K562 (cell line): ENCODE measurements at regions not wholly inside any gene's neighbourhood (a gene's known extent, or its start where the extent isn't known, plus 50 kb on each side); places are given as distances from the start of the nearest gene placed in this dataset.

Source experiments
- ATAC-seq: fragments of 200-7000 bp; cut with Tn5 transposase; 3 replicates; pipeline ENCODE4 v1.9.1; 2020; ENCODE audit warnings: moderate library complexity
- BruUV-seq: library from RNA; stranded (reverse); fragments of 400-500 nt; replicated peaks from 2 replicates; lab custom pipeline; 2021; lab: Mats Ljungman, UMichigan
- CTCF ChIA-PET: fragments of 300-600 bp; formaldehyde crosslinking; extraction: SDS; loops from one replicate; lab custom pipeline; 2021; ENCODE audit warnings: low intra/inter-chr PET ratio; lab: Yijun Ruan, JAX
- POLR2A ChIA-PET: fragments of 300-600, 350-650 bp; sonication (Branson Sonifier 250); formaldehyde crosslinking; extraction: SDS; loops from one replicate; lab custom pipeline; 2021; ENCODE audit warnings: antibody characterized with exemption, inconsistent platforms; lab: Yijun Ruan, JAX
- DNase-seq, 4 experiments: peaks; one replicate each; pipeline versions ENCODE4 v3.0.0 to v3.0.0-alpha.2; 2011 to 2018; ENCODE audit warnings: low spot score in 3 of 4, mixed read lengths in 3 of 4; ENCODE audit errors: extremely low read depth in 1 of 4
- FAIRE-seq: peaks from 2 replicates; lab custom pipeline; 2011; peaks lifted over from hg19 to GRCh38; lab: Jason Lieb, UNC
- H2AFZ ChIP-seq: 2 replicates; pipeline ENCODE4 v1.6.0; 2011; ENCODE audit warnings: low read depth, low read length, control low read depth, inconsistent platforms
- H3K27ac ChIP-seq: fragments of 200-600 bp; 3 replicates; pipeline ENCODE4 v1.8.0; 2011; ENCODE audit warnings: low read depth, mild to moderate bottlenecking, control low read depth, inconsistent platforms, low read length, moderate library complexity, mixed read lengths; ENCODE audit errors: extremely low read depth
- H3K27me3 ChIP-seq, 2 experiments: fragments of 300-600 bp in 1 of 2; 2 replicates in 1 of 2; 3 replicates in 1 of 2; pipeline versions ENCODE4 v1.6.0 to v1.8.0; 2011; ENCODE audit warnings: inconsistent platforms in 2 of 2, low read length in 2 of 2, mild to moderate bottlenecking in 1 of 2, mixed read lengths in 1 of 2, moderate library complexity in 1 of 2; ENCODE audit not compliant: control insufficient read depth in 2 of 2, insufficient read depth in 2 of 2
- H3K36me3 ChIP-seq: fragments of 300-600 bp; 3 replicates; pipeline ENCODE4 v1.8.0; 2011; ENCODE audit warnings: mild to moderate bottlenecking, low read length, inconsistent platforms; ENCODE audit not compliant: control insufficient read depth, insufficient read depth
- H3K4me1 ChIP-seq, 2 experiments: fragments of 200-600 bp in 1 of 2; replicated peaks in 1 of 2; 2 replicates in 1 of 2; 3 replicates in 1 of 2; pipeline versions ENCODE4 v1.5.1 to v1.8.0; 2011; ENCODE audit warnings: inconsistent platforms in 2 of 2, low read length in 2 of 2, mild to moderate bottlenecking in 1 of 2, mixed read lengths in 1 of 2, moderate library complexity in 1 of 2; ENCODE audit not compliant: control insufficient read depth in 2 of 2, insufficient read depth in 2 of 2
- H3K4me2 ChIP-seq: 2 replicates; pipeline ENCODE4 v1.6.1; 2011; ENCODE audit warnings: low read length, control low read depth, inconsistent platforms, mixed read lengths; ENCODE audit not compliant: insufficient read depth
- H3K4me3 ChIP-seq: fragments of 200-600 bp; sonication (generic), shearing (Covaris generic); 2 replicates; pipeline ENCODE4 v1.5.1; 2016; ENCODE audit warnings: control low read depth, inconsistent platforms
- H3K79me2 ChIP-seq: fragments of 200-600 bp; 3 replicates; pipeline ENCODE4 v1.8.0; 2011; ENCODE audit warnings: low read length, inconsistent platforms; ENCODE audit not compliant: control insufficient read depth, insufficient read depth
- H3K9ac ChIP-seq, 2 experiments: 2 replicates each; pipeline versions ENCODE4 v1.6.0 to v1.6.1; 2011; ENCODE audit warnings: low read depth in 2 of 2, low read length in 2 of 2, control low read depth in 1 of 2, inconsistent platforms in 1 of 2, mild to moderate bottlenecking in 1 of 2, mixed read lengths in 1 of 2; ENCODE audit not compliant: insufficient read depth in 1 of 2
- H3K9me1 ChIP-seq: one replicate; pipeline ENCODE4 v1.6.0; 2011; ENCODE audit warnings: inconsistent platforms, mild to moderate bottlenecking, low read length, moderate library complexity; ENCODE audit not compliant: control insufficient read depth, insufficient read depth
- H3K9me3 ChIP-seq: replicated peaks from 2 replicates; pipeline ENCODE4 v1.5.1; 2011; ENCODE audit warnings: low read depth, low read length, inconsistent platforms; ENCODE audit not compliant: control insufficient read depth, insufficient read depth
- H4K20me1 ChIP-seq: replicated peaks from 2 replicates; pipeline ENCODE4 v1.6.1; 2011; ENCODE audit warnings: low read length, inconsistent platforms, mixed read lengths; ENCODE audit not compliant: control insufficient read depth, insufficient read depth
- ARID3A ChIP-seq: IDR thresholded peaks from 2 replicates; pipeline ENCODE4 v1.6.1; 2012; ENCODE audit warnings: low read depth, low read length, improper control_type of control experiment, borderline replicate concordance
- GTF2A2 ChIP-seq: IDR thresholded peaks from 2 replicates; pipeline ENCODE4 v1.6.1; 2016; ENCODE audit warnings: mild to moderate bottlenecking, missing genetic modification characterization, missing compliant biosample characterization
- KDM5B ChIP-seq: fragments of 200-600 bp; sonication (generic); IDR thresholded peaks from 2 replicates; pipeline ENCODE4 v1.6.1; 2012; ENCODE audit warnings: low read depth, mild to moderate bottlenecking, moderate library complexity, low read length, control low read depth, inconsistent platforms; ENCODE audit not compliant: insufficient replicate concordance
- MAFF ChIP-seq: IDR thresholded peaks from 2 replicates; pipeline ENCODE4 v1.6.1; 2012; ENCODE audit warnings: low read length, improper control_type of control experiment
- PTTG1 ChIP-seq: fragments of 450-650 bp; IDR thresholded peaks from 2 replicates; pipeline ENCODE4 v1.6.1; 2016; ENCODE audit warnings: low read depth, mild to moderate bottlenecking, missing genetic modification characterization, missing compliant biosample characterization
- RBM25 ChIP-seq: fragments of 200-400 bp; formaldehyde crosslinking; IDR thresholded peaks from 2 replicates; pipeline ENCODE4 v1.6.1; 2018; ENCODE audit warnings: low read length, low read depth, moderate library complexity; ENCODE audit not compliant: severe bottlenecking
- SAP30 ChIP-seq: fragments of 200-600 bp; sonication (generic); IDR thresholded peaks from 2 replicates; pipeline ENCODE4 v1.6.1; 2012; ENCODE audit warnings: borderline replicate concordance, low read depth, mild to moderate bottlenecking, moderate library complexity, low read length, control low read depth, inconsistent platforms; ENCODE audit not compliant: insufficient read depth, poor library complexity, severe bottlenecking
- SRF ChIP-seq, 2 experiments: fragments of 250-450, 450-650 bp in 1 of 2; sonication (Bioruptor Pico) in 1 of 2; sonication (generic) in 1 of 2; formaldehyde crosslinking; IDR thresholded peaks; 2 replicates each; pipeline versions ENCODE4 v1.5.0 to v1.5.1; 2020 to 2022; ENCODE audit warnings: mild to moderate bottlenecking in 1 of 2, missing genetic modification reagents in 1 of 2
- USF2 ChIP-seq: sonication (generic); formaldehyde crosslinking; IDR thresholded peaks from 2 replicates; pipeline ENCODE4 v1.5.0; 2020; ENCODE audit warnings: missing genetic modification reagents
- ZHX1 ChIP-seq: fragments of 150-350 bp; conservative IDR thresholded peaks from 2 replicates; pipeline ENCODE4 v1.6.1; 2014; ENCODE audit warnings: low read length
- ZKSCAN8 ChIP-seq: fragments of 200-800 bp; sonication (Bioruptor generic); IDR thresholded peaks from 2 replicates; pipeline ENCODE4 v1.6.1; 2016; ENCODE audit warnings: missing genetic modification characterization, missing compliant biosample characterization
- ZNF609 ChIP-seq: sonication (generic); formaldehyde crosslinking; IDR thresholded peaks from 2 replicates; pipeline ENCODE4 v1.8.1; 2023; ENCODE audit warnings: missing genetic modification reagents, mild to moderate bottlenecking, borderline replicate concordance
- WGBS: fragments of 100-300 bp; shearing (Covaris generic); methylation state at CpG from one replicate; pipeline ENCODE4 v1.1.6; 2016; ENCODE audit warnings: low coverage, mixed read lengths; ENCODE audit not compliant: insufficient coverage; ENCODE audit errors: missing lambda C conversion rate; 5-methylcytosine and 5-hydroxymethylcytosine counted together
- in situ Hi-C: fragments of 300-500 bp; cut with MboI; formaldehyde crosslinking; loops from 4 replicates; pipeline ENCODE4 v1.15.0; 2018; ENCODE audit warnings: inconsistent platforms, mixed read lengths
- intact Hi-C: fragments of 100-400 bp; cut with micrococcal nuclease; formaldehyde crosslinking; loops from 2 replicates; pipeline ENCODE4 v1.14.2; 2022

GRCh38 chr5:153116916-153117315 is 373.6 kb upstream of the GRIA1 start:
- BruUV-seq: no TSS peak
- intact Hi-C loops (no loop called here), in situ Hi-C loops (no loop called here)
- no peak overlapping the region for H3K4me3 ChIP-seq
- DNase-seq (no peak), ATAC-seq (no peak), FAIRE-seq (no peak)
- H4K20me1 ChIP-seq: no peaks in the 10 kb centered on the region
- no peak overlapping the region for H3K9ac ChIP-seq
- no peak overlapping the region for H2AFZ ChIP-seq
- WGBS: 0% methylated on average over 1 of the region's 1 CpG
- no peaks in the 10 kb centered on the region for H3K9me1 ChIP-seq
- ChIA-PET CTCF (no interaction called here), POLR2A (no interaction called here)
- no peaks in the 10 kb centered on the region for H3K79me2 ChIP-seq
- H3K4me1 ChIP-seq: no peaks in the 10 kb centered on the region
- no peaks in the 10 kb centered on the region for H3K9me3 ChIP-seq
- H3K27ac ChIP-seq: no peak overlapping the region
- no peaks in the 10 kb centered on the region for H3K27me3 ChIP-seq
- no peak overlapping the region for H3K4me2 ChIP-seq
- no peaks in the 10 kb centered on the region for H3K36me3 ChIP-seq
- TF ChIP-seq SRF (CRISPR knock-in tag; IDR thresholded peaks at IDR 0.05) (no peak), MAFF (no peak), ZKSCAN8 (CRISPR knock-in tag) (no peak), KDM5B (no peak), GTF2A2 (tag) (no peak), SAP30 (no peak), RBM25 (no peak), ARID3A (no peak), USF2 (CRISPR knock-in tag) (no peak), ZHX1 (no peak), ZNF609 (CRISPR knock-in tag) (no peak), PTTG1 (tag) (no peak)
